Peyer's patch (tissue), 4 donors: ENCODE measurements at regions not wholly inside any gene's neighbourhood (a gene's known extent, or its start where the extent isn't known, plus 50 kb on each side); places are given as distances from the start of the nearest gene placed in this dataset.

ENCODE experiments used
- CTCF ChIP-seq, 6 experiments: fragments of 450-650 bp in 4 of 6; fragments of 200-600 bp in 2 of 6; sonication (generic) in 1 of 6; IDR thresholded peaks; one replicate each; pipeline ENCODE4 v1.5.1; 2017 to 2019; ENCODE audit warnings: antibody characterized with exemption in 6 of 6, mild to moderate bottlenecking in 3 of 6, moderate library complexity in 1 of 6
- POLR2A ChIP-seq, 2 donors: fragments of 450-650 bp; IDR thresholded peaks; one replicate each; pipeline ENCODE4 v1.5.1; 2017; ENCODE audit warnings: antibody characterized with exemption in 2 of 2, mild to moderate bottlenecking in 2 of 2, moderate library complexity in 2 of 2

GRCh38 chr3:152664766-152665165 is 170.2 kb upstream of the P2RY1 start:
- no peak for TF ChIP-seq CTCF (IDR thresholded peaks at IDR 0.05)
- TF ChIP-seq POLR2A (IDR thresholded peaks at IDR 0.05), result no peak
